K562 (cell line): ENCODE measurements at regions not wholly inside any gene's neighbourhood (a gene's known extent, or its start where the extent isn't known, plus 50 kb on each side); places are given as distances from the start of the nearest gene placed in this dataset.

Experiments used
- ATAC-seq: fragments of 200-7000 bp; cut with Tn5 transposase; 3 replicates; pipeline ENCODE4 v1.9.1; 2020; ENCODE audit warnings: moderate library complexity
- BruUV-seq: library from RNA; stranded (reverse); fragments of 400-500 nt; replicated peaks from 2 replicates; lab custom pipeline; 2021; lab: Mats Ljungman, UMichigan
- CTCF ChIA-PET: fragments of 300-600 bp; formaldehyde crosslinking; extraction: SDS; loops from one replicate; lab custom pipeline; 2021; ENCODE audit warnings: low intra/inter-chr PET ratio; lab: Yijun Ruan, JAX
- POLR2A ChIA-PET: fragments of 300-600, 350-650 bp; sonication (Branson Sonifier 250); formaldehyde crosslinking; extraction: SDS; loops from one replicate; lab custom pipeline; 2021; ENCODE audit warnings: antibody characterized with exemption, inconsistent platforms; lab: Yijun Ruan, JAX
- DNase-seq, 4 experiments: peaks; one replicate each; pipeline versions ENCODE4 v3.0.0 to v3.0.0-alpha.2; 2011 to 2018; ENCODE audit warnings: low spot score in 3 of 4, mixed read lengths in 3 of 4; ENCODE audit errors: extremely low read depth in 1 of 4
- FAIRE-seq: peaks from 2 replicates; lab custom pipeline; 2011; peaks lifted over from hg19 to GRCh38; lab: Jason Lieb, UNC
- H2AFZ ChIP-seq: 2 replicates; pipeline ENCODE4 v1.6.0; 2011; ENCODE audit warnings: low read depth, low read length, control low read depth, inconsistent platforms
- H3K27ac ChIP-seq: fragments of 200-600 bp; 3 replicates; pipeline ENCODE4 v1.8.0; 2011; ENCODE audit warnings: low read depth, mild to moderate bottlenecking, control low read depth, inconsistent platforms, low read length, moderate library complexity, mixed read lengths; ENCODE audit errors: extremely low read depth
- H3K27me3 ChIP-seq, 2 experiments: fragments of 300-600 bp in 1 of 2; 2 replicates in 1 of 2; 3 replicates in 1 of 2; pipeline versions ENCODE4 v1.6.0 to v1.8.0; 2011; ENCODE audit warnings: inconsistent platforms in 2 of 2, low read length in 2 of 2, mild to moderate bottlenecking in 1 of 2, mixed read lengths in 1 of 2, moderate library complexity in 1 of 2; ENCODE audit not compliant: control insufficient read depth in 2 of 2, insufficient read depth in 2 of 2
- H3K36me3 ChIP-seq: fragments of 300-600 bp; 3 replicates; pipeline ENCODE4 v1.8.0; 2011; ENCODE audit warnings: mild to moderate bottlenecking, low read length, inconsistent platforms; ENCODE audit not compliant: control insufficient read depth, insufficient read depth
- H3K4me1 ChIP-seq, 2 experiments: fragments of 200-600 bp in 1 of 2; replicated peaks in 1 of 2; 2 replicates in 1 of 2; 3 replicates in 1 of 2; pipeline versions ENCODE4 v1.5.1 to v1.8.0; 2011; ENCODE audit warnings: inconsistent platforms in 2 of 2, low read length in 2 of 2, mild to moderate bottlenecking in 1 of 2, mixed read lengths in 1 of 2, moderate library complexity in 1 of 2; ENCODE audit not compliant: control insufficient read depth in 2 of 2, insufficient read depth in 2 of 2
- H3K4me2 ChIP-seq: 2 replicates; pipeline ENCODE4 v1.6.1; 2011; ENCODE audit warnings: low read length, control low read depth, inconsistent platforms, mixed read lengths; ENCODE audit not compliant: insufficient read depth
- H3K4me3 ChIP-seq: fragments of 200-600 bp; sonication (generic), shearing (Covaris generic); 2 replicates; pipeline ENCODE4 v1.5.1; 2016; ENCODE audit warnings: control low read depth, inconsistent platforms
- H3K79me2 ChIP-seq: fragments of 200-600 bp; 3 replicates; pipeline ENCODE4 v1.8.0; 2011; ENCODE audit warnings: low read length, inconsistent platforms; ENCODE audit not compliant: control insufficient read depth, insufficient read depth
- H3K9ac ChIP-seq, 2 experiments: 2 replicates each; pipeline versions ENCODE4 v1.6.0 to v1.6.1; 2011; ENCODE audit warnings: low read depth in 2 of 2, low read length in 2 of 2, control low read depth in 1 of 2, inconsistent platforms in 1 of 2, mild to moderate bottlenecking in 1 of 2, mixed read lengths in 1 of 2; ENCODE audit not compliant: insufficient read depth in 1 of 2
- H3K9me1 ChIP-seq: one replicate; pipeline ENCODE4 v1.6.0; 2011; ENCODE audit warnings: inconsistent platforms, mild to moderate bottlenecking, low read length, moderate library complexity; ENCODE audit not compliant: control insufficient read depth, insufficient read depth
- H3K9me3 ChIP-seq: replicated peaks from 2 replicates; pipeline ENCODE4 v1.5.1; 2011; ENCODE audit warnings: low read depth, low read length, inconsistent platforms; ENCODE audit not compliant: control insufficient read depth, insufficient read depth
- H4K20me1 ChIP-seq: replicated peaks from 2 replicates; pipeline ENCODE4 v1.6.1; 2011; ENCODE audit warnings: low read length, inconsistent platforms, mixed read lengths; ENCODE audit not compliant: control insufficient read depth, insufficient read depth
- ARHGAP35 ChIP-seq: fragments of 450-650 bp; IDR thresholded peaks from 2 replicates; pipeline ENCODE4 v1.6.1; 2018; ENCODE audit not compliant: partially characterized antibody
- BCLAF1 ChIP-seq, 2 experiments: fragments of 450-650 bp in 1 of 2; IDR thresholded peaks; 2 replicates each; pipeline ENCODE4 v1.6.1; 2011 to 2017; ENCODE audit warnings: low read depth in 2 of 2, antibody characterized with exemption in 1 of 2, borderline replicate concordance in 1 of 2, low read length in 1 of 2, mild to moderate bottlenecking in 1 of 2, mixed read lengths in 1 of 2; ENCODE audit not compliant: control insufficient read depth in 1 of 2
- ELF1 ChIP-seq: fragments of 200-800 bp; sonication (Bioruptor generic); IDR thresholded peaks from 2 replicates; pipeline ENCODE4 v1.6.1; 2016; ENCODE audit warnings: missing genetic modification characterization, missing compliant biosample characterization
- EP400 ChIP-seq: fragments of 450-650 bp; IDR thresholded peaks from 2 replicates; pipeline ENCODE4 v1.6.1; 2017; ENCODE audit warnings: antibody characterized with exemption, mild to moderate bottlenecking, moderate library complexity
- FOXP4 ChIP-seq: sonication (generic); formaldehyde crosslinking; IDR thresholded peaks from 2 replicates; pipeline ENCODE4 v1.8.0; 2022; ENCODE audit warnings: mild to moderate bottlenecking, missing genetic modification reagents, borderline replicate concordance
- HDAC8 ChIP-seq: fragments of 450-650 bp; IDR thresholded peaks from 2 replicates; pipeline ENCODE4 v1.6.1; 2016; ENCODE audit warnings: mild to moderate bottlenecking, missing genetic modification characterization, moderate library complexity, missing compliant biosample characterization
- KLF13 ChIP-seq: fragments of 450-650 bp; IDR thresholded peaks from 2 replicates; pipeline ENCODE4 v1.6.1; 2016; ENCODE audit warnings: missing genetic modification characterization, low read depth, mild to moderate bottlenecking, missing compliant biosample characterization, moderate library complexity, borderline replicate concordance
- MBD2 ChIP-seq: sonication (generic); IDR thresholded peaks from 2 replicates; pipeline ENCODE4 v1.6.1; 2016; ENCODE audit warnings: low read depth, borderline replicate concordance
- NR1H2 ChIP-seq: sonication (generic); formaldehyde crosslinking; IDR thresholded peaks from 2 replicates; pipeline ENCODE4 v1.4.0; 2020; ENCODE audit warnings: mild to moderate bottlenecking, missing genetic modification reagents
- RBBP5 ChIP-seq: fragments of 200-600 bp; sonication (generic); IDR thresholded peaks from 2 replicates; pipeline ENCODE4 v1.6.1; 2012; ENCODE audit warnings: borderline replicate concordance, mild to moderate bottlenecking, low read length, control low read depth, inconsistent platforms; ENCODE audit not compliant: insufficient read depth, poor library complexity, severe bottlenecking
- RBM34 ChIP-seq: fragments of 200-400 bp; formaldehyde crosslinking; IDR thresholded peaks from 2 replicates; pipeline ENCODE4 v1.6.1; 2018; ENCODE audit warnings: low read length, borderline replicate concordance; ENCODE audit not compliant: insufficient read depth
- SIN3B ChIP-seq: fragments of 450-650 bp; IDR thresholded peaks from 2 replicates; pipeline ENCODE4 v1.6.1; 2017; ENCODE audit warnings: low read depth, mild to moderate bottlenecking, moderate library complexity
- SPI1 ChIP-seq: IDR thresholded peaks from 2 replicates; pipeline ENCODE4 v1.6.1; 2011; ENCODE audit warnings: low read depth, low read length, control low read depth, borderline replicate concordance
- SUPT5H ChIP-seq: fragments of 450-650 bp; IDR thresholded peaks from 2 replicates; pipeline ENCODE4 v1.6.1; 2016
- THAP12 ChIP-seq: fragments of 250-450 bp; sonication (Bioruptor Pico); IDR thresholded peaks from 2 replicates; pipeline ENCODE4 v1.9.0; 2021; ENCODE audit warnings: mild to moderate bottlenecking, inconsistent platforms
- ZNF146 ChIP-seq: IDR thresholded peaks from one replicate; pipeline ENCODE4 v1.6.1; 2018; ENCODE audit warnings: missing compliant biosample characterization; ENCODE audit not compliant: unreplicated experiment
- ZNF766 ChIP-seq: fragments of 200-800 bp; sonication (Bioruptor generic); conservative IDR thresholded peaks from 2 replicates; pipeline ENCODE4 v1.6.1; 2016; ENCODE audit warnings: missing genetic modification characterization, missing compliant biosample characterization
- WGBS: fragments of 100-300 bp; shearing (Covaris generic); methylation state at CpG from one replicate; pipeline ENCODE4 v1.1.6; 2016; ENCODE audit warnings: low coverage, mixed read lengths; ENCODE audit not compliant: insufficient coverage; ENCODE audit errors: missing lambda C conversion rate; 5-methylcytosine and 5-hydroxymethylcytosine counted together
- in situ Hi-C: fragments of 300-500 bp; cut with MboI; formaldehyde crosslinking; loops from 4 replicates; pipeline ENCODE4 v1.15.0; 2018; ENCODE audit warnings: inconsistent platforms, mixed read lengths
- intact Hi-C: fragments of 100-400 bp; cut with micrococcal nuclease; formaldehyde crosslinking; loops from 2 replicates; pipeline ENCODE4 v1.14.2; 2022

GRCh38 chr1:72745413-72745812, 463.1 kb upstream of the NEGR1 start:
- Histone ChIP-seq H3K4me1 (no peaks in the 10 kb centered on the region), H4K20me1 (no peaks in the 10 kb centered on the region), H3K4me3 (no peak overlapping the region), H2AFZ (no peak overlapping the region), H3K9me3 (no peaks in the 10 kb centered on the region), H3K36me3 (no peaks in the 10 kb centered on the region), H3K27ac (no peak overlapping the region), H3K9ac (no peak overlapping the region), H3K9me1 (no peaks in the 10 kb centered on the region), H3K27me3 (no peaks in the 10 kb centered on the region), H3K79me2 (no peaks in the 10 kb centered on the region), H3K4me2 (no peak overlapping the region)
- TF ChIP-seq RBBP5 (no peak), ELF1 (tag) (no peak), KLF13 (tag) (no peak), BCLAF1 (IDR thresholded peaks at IDR 0.05; ENCODE audit: borderline replicate concordance in 1 of 2, control insufficient read depth in 1 of 2, low read depth in 2 of 2, low read length in 1 of 2) (no peak), MBD2 (no peak), HDAC8 (no peak), ZNF146 (CRISPR knock-in tag) (no peak), SUPT5H (no peak), EP400 (no peak), SPI1 (no peak), ZNF766 (CRISPR knock-in tag) (no peak), FOXP4 (CRISPR knock-in tag) (no peak), ARHGAP35 (no peak), NR1H2 (CRISPR knock-in tag) (no peak), SIN3B (no peak), THAP12 (CRISPR knock-in tag) (no peak), RBM34 (no peak)
- ChIA-PET POLR2A (no interaction called here), CTCF (no interaction called here)
- ATAC-seq (no peak), DNase-seq (no peak), FAIRE-seq (no peak)
- intact Hi-C loops (no loop called here), in situ Hi-C loops (no loop called here)
- 0% methylated on average over 2 of the region's 2 CpGs for WGBS
- no TSS peak for BruUV-seq
